ENCODE measurements at regions not wholly inside any gene's neighbourhood (a gene's known extent, or its start where the extent isn't known, plus 50 kb on each side); places are given as distances from the start of the nearest gene placed in this dataset.

DNA sequence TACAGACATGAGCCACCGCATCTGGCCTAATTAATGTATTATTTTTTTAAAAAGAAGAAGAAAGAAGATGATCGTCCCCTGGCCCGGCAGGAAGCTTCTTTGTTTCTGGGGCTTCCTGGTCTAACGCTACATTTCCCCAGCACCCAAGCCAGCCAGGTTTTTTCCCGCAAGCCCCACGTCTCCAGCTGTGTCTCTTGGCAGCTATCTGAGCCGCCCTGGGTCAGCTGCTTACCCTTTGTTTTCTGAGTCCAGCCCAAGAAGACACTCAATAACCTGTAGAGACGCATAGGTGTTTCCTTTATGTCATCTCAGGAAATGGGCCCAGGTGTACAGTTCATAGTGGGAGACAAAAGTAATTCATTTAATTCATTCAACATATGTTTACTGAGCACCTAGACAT is 110.2 kb downstream of the MTPAP start:
- H3K4me1 ChIP-seq (ENCODE audit: insufficient read depth, poor library complexity, severe bottlenecking): peaks cover 4% of the 10 kb centered on the region
- H3K27ac ChIP-seq (ENCODE audit: poor library complexity, severe bottlenecking): no peak overlapping the region
- ATAC-seq (ENCODE audit: low read depth) (no peak), DNase-seq (ENCODE audit: low spot score) (no peak)
- no peaks in the 10 kb centered on the region for H3K27me3 ChIP-seq (ENCODE audit: insufficient read depth, poor library complexity, severe bottlenecking)
- no peaks in the 10 kb centered on the region for H3K9me3 ChIP-seq (ENCODE audit: severe bottlenecking)
- H3K36me3 ChIP-seq (ENCODE audit: low read depth): no peaks in the 10 kb centered on the region
- no peak overlapping the region for H3K4me3 ChIP-seq (ENCODE audit: severe bottlenecking)
- TF ChIP-seq, protein P1, sequence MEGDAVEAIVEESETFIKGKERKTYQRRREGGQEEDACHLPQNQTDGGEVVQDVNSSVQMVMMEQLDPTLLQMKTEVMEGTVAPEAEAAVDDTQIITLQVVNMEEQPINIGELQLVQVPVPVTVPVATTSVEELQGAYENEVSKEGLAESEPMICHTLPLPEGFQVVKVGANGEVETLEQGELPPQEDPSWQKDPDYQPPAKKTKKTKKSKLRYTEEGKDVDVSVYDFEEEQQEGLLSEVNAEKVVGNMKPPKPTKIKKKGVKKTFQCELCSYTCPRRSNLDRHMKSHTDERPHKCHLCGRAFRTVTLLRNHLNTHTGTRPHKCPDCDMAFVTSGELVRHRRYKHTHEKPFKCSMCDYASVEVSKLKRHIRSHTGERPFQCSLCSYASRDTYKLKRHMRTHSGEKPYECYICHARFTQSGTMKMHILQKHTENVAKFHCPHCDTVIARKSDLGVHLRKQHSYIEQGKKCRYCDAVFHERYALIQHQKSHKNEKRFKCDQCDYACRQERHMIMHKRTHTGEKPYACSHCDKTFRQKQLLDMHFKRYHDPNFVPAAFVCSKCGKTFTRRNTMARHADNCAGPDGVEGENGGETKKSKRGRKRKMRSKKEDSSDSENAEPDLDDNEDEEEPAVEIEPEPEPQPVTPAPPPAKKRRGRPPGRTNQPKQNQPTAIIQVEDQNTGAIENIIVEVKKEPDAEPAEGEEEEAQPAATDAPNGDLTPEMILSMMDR (IDR thresholded peaks at IDR 0.05; ENCODE audit: poor library complexity, severe bottlenecking): no peak

- H3K4me1 ChIP-seq (ENCODE audit: insufficient read depth, poor library complexity, severe bottlenecking): peaks cover 9% of the 10 kb centered on the region
- no peak overlapping the region for H3K4me3 ChIP-seq (ENCODE audit: severe bottlenecking)
- H3K27me3 ChIP-seq (ENCODE audit: insufficient read depth, poor library complexity, severe bottlenecking): no peaks in the 10 kb centered on the region
- no peak overlapping the region for H3K27ac ChIP-seq (ENCODE audit: poor library complexity, severe bottlenecking)
- ATAC-seq (ENCODE audit: low read depth) (no peak), DNase-seq (ENCODE audit: low spot score) (no peak)
- H3K9me3 ChIP-seq (ENCODE audit: severe bottlenecking): no peaks in the 10 kb centered on the region
- H3K36me3 ChIP-seq (ENCODE audit: low read depth): no peaks in the 10 kb centered on the region
- TF ChIP-seq, protein P1 (IDR thresholded peaks at IDR 0.05; ENCODE audit: poor library complexity, severe bottlenecking): no peak
Measured at GRCh38 chr10:30233186-30233959, 115.7 kb downstream of the MTPAP start.

DNA sequence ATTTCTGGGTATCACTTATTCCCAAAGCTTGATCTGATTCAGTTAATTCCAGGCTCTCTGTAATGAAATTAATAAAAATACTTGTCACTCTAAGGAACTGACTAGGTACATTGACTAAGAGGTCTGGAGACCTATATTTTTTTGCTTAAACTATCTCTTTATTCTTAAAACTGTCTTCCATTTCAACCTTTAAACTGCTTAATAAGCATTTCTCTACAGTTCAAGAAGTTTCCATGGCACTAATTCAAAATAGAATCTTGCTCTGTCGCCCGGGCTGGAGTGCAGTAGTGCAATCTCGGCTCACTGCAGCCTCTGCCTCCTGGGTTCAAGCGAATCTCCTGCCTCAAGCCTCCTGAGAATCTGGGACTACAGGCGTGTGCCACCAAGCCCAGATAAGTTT is 117.4 kb downstream of the MTPAP start:
- TF ChIP-seq, protein P1 (IDR thresholded peaks at IDR 0.05; ENCODE audit: poor library complexity, severe bottlenecking): no peak
- H3K4me3 ChIP-seq (ENCODE audit: severe bottlenecking): no peak overlapping the region
- peaks cover 5% of the 10 kb centered on the region for H3K4me1 ChIP-seq (ENCODE audit: insufficient read depth, poor library complexity, severe bottlenecking)
- no peaks in the 10 kb centered on the region for H3K36me3 ChIP-seq (ENCODE audit: low read depth)
- H3K9me3 ChIP-seq (ENCODE audit: severe bottlenecking): no peaks in the 10 kb centered on the region
- no peaks in the 10 kb centered on the region for H3K27me3 ChIP-seq (ENCODE audit: insufficient read depth, poor library complexity, severe bottlenecking)
- H3K27ac ChIP-seq (ENCODE audit: poor library complexity, severe bottlenecking): no peak overlapping the region
- ATAC-seq (ENCODE audit: low read depth) (no peak), DNase-seq (ENCODE audit: low spot score) (no peak)

GRCh38 chr10:30231071-30231652 is 117.9 kb downstream of the MTPAP start:
- H3K36me3 ChIP-seq (ENCODE audit: low read depth): no peaks in the 10 kb centered on the region
- no peak for ATAC-seq (ENCODE audit: low read depth)
- DNase-seq (ENCODE audit: low spot score): no peak
- H3K9me3 ChIP-seq (ENCODE audit: severe bottlenecking): no peaks in the 10 kb centered on the region
- H3K4me1 ChIP-seq (ENCODE audit: insufficient read depth, poor library complexity, severe bottlenecking): peaks cover 5% of the 10 kb centered on the region
- no peaks in the 10 kb centered on the region for H3K27me3 ChIP-seq (ENCODE audit: insufficient read depth, poor library complexity, severe bottlenecking)
- TF ChIP-seq, protein P1 (IDR thresholded peaks at IDR 0.05; ENCODE audit: poor library complexity, severe bottlenecking): no peak
- no peak overlapping the region for H3K4me3 ChIP-seq (ENCODE audit: severe bottlenecking)
- H3K27ac ChIP-seq (ENCODE audit: poor library complexity, severe bottlenecking): no peak overlapping the region

DNA sequence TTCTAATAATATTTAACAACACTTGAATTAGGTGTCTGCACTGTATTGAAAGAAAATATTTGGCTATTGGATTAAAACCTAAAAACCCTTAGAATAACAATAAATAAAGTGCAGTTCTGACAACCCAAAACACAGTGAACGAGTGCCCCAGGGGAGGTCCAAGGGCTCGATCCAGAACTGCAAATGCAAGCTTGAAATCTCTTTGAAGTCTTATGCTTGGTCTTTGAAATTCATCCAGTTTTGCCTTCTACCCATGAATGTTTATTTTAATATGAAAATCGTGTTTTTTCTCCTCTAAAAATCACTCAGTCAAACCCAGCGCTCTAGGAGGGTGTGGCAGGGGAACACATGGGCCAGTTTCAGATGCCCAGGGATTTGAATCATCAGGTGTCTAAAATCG is 119.5 kb downstream of the MTPAP start:
- no peaks in the 10 kb centered on the region for H3K27me3 ChIP-seq (ENCODE audit: insufficient read depth, poor library complexity, severe bottlenecking)
- no peak for DNase-seq (ENCODE audit: low spot score)
- H3K27ac ChIP-seq (ENCODE audit: poor library complexity, severe bottlenecking): no peak overlapping the region
- H3K36me3 ChIP-seq (ENCODE audit: low read depth): no peaks in the 10 kb centered on the region
- ATAC-seq (ENCODE audit: low read depth): no peak
- TF ChIP-seq, protein P1 (IDR thresholded peaks at IDR 0.05; ENCODE audit: poor library complexity, severe bottlenecking): no peak
- peaks cover 5% of the 10 kb centered on the region for H3K4me1 ChIP-seq (ENCODE audit: insufficient read depth, poor library complexity, severe bottlenecking)
- H3K4me3 ChIP-seq (ENCODE audit: severe bottlenecking): no peak overlapping the region
- no peaks in the 10 kb centered on the region for H3K9me3 ChIP-seq (ENCODE audit: severe bottlenecking)
